ENCODE measurements at regions not wholly inside any gene's neighbourhood (a gene's known extent, or its start where the extent isn't known, plus 50 kb on each side); places are given as distances from the start of the nearest gene placed in this dataset.

DNA sequence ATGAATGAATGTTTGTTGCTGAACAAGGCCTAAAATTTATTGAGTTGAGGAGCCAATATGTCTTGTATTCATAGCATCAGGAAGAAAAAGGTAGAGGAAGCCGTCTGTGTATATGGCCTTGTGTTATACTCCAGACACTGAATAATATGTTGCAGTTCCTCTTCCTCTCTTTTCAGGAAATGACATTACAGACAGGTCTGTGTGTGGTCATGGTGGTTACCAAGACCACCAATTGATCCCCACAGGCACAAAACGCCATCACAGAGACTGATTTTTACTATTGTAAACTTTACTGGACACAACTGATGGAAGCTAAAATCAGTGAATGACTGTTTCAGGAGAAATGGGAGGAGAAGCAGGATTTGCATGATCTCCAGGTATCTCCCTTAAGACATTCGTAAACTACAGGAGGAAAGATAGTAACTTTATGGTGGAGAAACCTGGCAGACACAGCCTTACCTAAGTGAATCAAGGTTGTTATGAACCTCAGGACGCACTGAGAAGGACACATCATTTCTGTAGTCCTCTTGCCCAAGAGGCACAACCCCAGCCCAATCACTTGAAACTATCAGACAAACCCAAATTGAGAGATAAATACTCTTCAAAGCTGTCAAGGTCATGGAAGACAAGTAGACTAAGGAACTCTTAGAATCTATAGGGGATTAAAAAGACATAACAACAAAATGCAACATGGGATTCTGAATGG lies 334.1 kb upstream of the RGS6 start:
- DNase-seq (ENCODE audit: low read depth, low spot score), result no peak

- no peak for DNase-seq (ENCODE audit: low read depth, low spot score)
These were observed 331.9 kb upstream of the RGS6 start for GRCh38 chr14:71600309-71600708.

DNA sequence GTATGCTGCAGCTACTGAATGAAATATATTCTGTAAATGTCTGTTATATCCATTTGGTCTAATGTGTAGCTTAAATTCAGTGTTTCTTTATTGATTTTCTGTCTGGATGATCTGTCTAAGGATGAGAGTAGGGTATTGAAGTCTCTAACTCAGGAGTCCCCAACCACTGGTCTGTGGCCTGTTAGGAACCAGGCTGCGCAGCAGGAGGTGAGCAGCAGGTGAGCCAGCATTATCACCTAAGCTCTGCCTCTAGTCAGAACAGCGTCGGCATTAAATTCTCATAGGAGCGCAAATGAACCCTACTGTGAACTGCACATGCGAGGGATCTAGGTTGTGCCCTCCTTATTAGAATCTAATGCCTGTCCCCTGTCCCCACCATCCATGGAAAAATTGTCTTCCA lies 329.7 kb upstream of the RGS6 start:
- no peak for DNase-seq (ENCODE audit: low read depth, low spot score)

DNA sequence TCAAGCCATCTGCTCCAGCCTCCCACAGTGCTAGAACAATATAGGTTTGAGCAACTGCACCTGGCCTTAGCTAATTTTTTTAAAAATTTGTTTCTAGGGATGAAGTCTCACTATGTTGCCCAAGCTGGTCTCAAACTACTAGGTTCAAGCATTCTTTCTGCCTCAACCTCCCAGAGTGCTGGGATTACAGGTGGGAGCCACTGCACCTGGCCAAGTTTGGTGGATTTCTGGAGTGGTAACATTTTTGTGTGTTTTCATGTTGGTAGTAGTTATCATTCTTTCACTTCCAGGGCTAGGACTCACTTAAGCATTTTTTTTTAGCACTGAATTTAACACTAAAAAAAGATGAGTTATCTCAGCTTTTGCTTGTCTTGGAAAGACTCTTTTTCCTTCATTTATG lies 328.0 kb upstream of the RGS6 start:
- no peak for DNase-seq (ENCODE audit: low read depth, low spot score)

DNA sequence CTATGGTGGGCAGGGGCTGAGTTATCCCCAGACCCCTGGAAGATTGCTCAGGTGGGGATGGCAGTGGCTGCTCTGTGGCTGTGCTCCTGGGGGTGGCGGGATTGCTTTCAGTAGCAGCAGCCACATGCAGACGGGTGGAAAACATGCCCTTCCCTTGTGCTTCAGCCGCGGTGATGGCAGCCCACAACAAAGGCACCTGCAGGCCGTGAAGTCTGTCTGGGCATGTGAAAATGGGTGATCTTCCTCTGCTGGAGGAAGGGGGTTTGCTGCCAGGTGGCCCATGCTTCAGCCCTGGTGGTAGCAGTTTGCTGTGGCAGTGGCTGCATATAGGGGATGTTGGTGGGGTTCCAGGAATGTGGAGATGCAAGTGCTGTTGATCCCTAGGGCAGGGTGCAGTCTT lies 326.2 kb upstream of the RGS6 start:
- DNase-seq (ENCODE audit: low read depth, low spot score), result no peak

DNA sequence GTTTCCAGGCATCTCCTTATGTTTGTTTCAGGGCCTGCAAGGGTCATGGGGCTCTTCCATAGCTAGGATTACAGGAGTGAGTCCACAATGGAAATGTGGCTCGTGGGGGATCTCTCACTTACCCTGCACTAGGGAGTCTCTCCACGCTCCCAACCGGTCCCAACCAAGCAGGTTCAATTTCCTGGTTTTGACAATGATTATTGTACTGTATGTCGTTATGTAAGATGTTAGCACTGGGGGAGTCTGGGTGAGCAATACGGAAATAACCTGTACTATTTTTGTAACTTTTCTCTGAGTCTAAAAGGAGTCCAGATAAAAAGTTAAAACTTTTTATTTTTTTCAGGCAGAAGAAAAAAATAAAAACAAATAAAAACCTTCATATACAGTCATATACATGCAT lies 325.7 kb upstream of the RGS6 start:
- no peak for DNase-seq (ENCODE audit: low read depth, low spot score)

- DNase-seq (ENCODE audit: low read depth, low spot score), result no peak
These were observed 325.2 kb upstream of the RGS6 start for GRCh38 chr14:71607056-71607455.

GRCh38 chr14:71610149-71610548 lies 322.1 kb upstream of the RGS6 start:
- no peak for DNase-seq (ENCODE audit: low read depth, low spot score)

DNA sequence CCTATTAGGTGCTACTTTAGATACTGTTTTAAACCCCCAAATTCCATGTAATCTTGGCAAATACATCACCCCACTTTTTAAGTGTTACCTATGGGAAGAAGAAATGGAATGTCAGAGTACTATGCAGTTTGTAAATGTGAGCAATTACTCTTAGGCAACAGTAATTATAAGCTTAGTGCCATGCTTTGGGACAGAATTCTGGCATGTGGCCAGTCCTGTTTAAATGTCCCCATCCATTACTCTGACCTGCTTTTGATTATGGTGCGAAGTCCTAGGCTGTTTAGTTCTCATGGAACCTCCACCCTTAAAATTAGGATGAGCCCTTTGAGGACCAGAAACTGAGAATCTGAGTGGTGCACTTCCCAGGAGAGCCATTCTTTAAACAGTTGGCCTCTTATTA lies 321.4 kb upstream of the RGS6 start:
- no peak for DNase-seq (ENCODE audit: low read depth, low spot score)

DNA sequence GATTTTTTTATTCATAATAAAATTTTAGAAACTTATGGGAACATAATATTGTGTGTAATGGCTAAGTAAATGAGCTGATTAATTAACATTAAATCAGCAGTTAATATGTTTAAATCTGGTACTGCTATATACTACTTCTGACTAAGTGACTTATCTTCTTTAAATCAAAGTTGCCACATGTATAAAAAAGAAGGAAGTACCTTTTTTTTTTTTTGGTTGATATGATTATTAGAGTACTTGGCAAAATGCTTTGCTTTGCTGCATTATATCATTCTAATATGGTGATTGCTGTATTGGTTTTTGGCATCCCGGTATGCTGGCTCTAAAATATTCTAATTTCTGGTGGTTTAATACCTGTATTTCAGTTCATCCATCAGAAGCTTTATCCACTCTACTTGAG lies 319.1 kb upstream of the RGS6 start:
- DNase-seq (ENCODE audit: low read depth, low spot score), result no peak

- no peak for DNase-seq (ENCODE audit: low read depth, low spot score)
These were observed 316.2 kb upstream of the RGS6 start for GRCh38 chr14:71616013-71616412.

- DNase-seq (ENCODE audit: low read depth, low spot score), result no peak
These were observed 314.2 kb upstream of the RGS6 start for GRCh38 chr14:71618047-71618446.

DNA sequence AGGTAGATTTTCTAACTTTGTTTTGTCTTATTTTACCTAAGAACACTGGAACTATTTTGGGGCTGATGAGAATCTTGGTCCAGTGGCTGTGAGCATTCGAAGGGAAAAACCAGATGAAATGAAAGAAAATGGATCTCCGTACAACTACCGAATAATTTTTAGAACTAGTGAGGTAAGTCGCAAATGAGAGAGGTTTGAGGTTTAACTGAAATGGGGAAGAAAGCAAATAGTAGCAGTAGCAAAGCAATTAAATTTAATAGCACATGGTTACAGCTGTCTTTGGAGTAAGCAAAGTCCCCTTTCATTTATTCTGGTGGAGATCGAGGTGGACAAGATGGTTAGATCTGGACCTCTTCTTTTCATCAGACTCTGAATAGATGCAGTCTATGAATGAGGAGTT lies 313.5 kb upstream of the RGS6 start:
- no peak for DNase-seq (ENCODE audit: low read depth, low spot score)

GRCh38 chr14:71619472-71619871 lies 312.8 kb upstream of the RGS6 start:
- no peak for DNase-seq (ENCODE audit: low read depth, low spot score)

GRCh38 chr14:71620401-71620800 lies 311.8 kb upstream of the RGS6 start:
- no peak for DNase-seq (ENCODE audit: low read depth, low spot score)

GRCh38 chr14:71621276-71621675 lies 311.0 kb upstream of the RGS6 start:
- no peak for DNase-seq (ENCODE audit: low read depth, low spot score)

DNA sequence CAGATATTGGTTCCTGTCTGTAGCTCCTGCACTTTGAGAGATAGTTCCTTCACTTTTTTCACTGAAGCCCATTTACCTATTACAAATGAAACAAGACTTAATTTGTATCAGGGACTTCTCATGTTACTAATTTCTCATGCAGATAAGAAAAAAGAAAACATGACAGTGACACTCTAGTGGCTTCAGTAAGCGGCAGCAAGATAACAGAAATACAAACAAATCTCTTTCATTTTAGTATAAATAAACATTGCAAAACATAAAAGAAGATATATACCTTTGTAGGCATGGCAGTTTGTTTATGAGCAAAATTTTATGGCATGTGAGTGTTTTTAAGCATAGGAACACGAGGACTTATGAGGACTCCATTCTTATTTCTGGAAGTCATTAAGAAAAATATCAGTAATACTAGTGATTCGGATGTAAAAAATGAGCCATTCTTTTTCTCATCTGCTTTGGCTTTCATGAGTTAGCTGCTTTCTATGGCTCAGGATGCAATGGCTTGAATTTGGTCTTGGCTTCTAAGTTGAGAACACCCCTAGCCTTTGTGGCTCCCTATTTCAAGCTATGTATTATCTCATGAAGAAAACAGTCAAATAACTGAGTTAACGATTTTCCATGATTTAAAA lies 310.1 kb upstream of the RGS6 start:
- DNase-seq (ENCODE audit: low read depth, low spot score), result no peak

DNA sequence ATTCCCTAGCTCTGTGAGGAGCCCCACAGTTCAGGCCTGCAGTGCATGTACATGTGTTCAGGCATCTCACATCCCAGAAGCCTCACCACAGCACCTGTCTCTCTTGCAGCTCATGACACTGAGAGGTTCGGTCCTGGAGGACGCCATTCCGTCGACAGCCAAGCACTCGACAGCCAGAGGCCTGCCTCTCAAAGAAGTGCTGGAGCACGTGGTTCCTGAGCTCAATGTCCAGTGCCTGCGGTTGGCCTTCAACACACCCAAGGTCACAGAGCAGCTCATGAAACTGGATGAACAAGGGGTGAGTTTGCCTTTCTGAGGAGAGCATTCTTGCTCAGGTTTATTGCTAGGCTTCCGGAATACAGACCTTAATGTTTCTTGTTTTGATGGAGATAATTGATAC lies 308.3 kb upstream of the RGS6 start:
- DNase-seq (ENCODE audit: low read depth, low spot score), result no peak

- no peak for DNase-seq (ENCODE audit: low read depth, low spot score)
These were observed 307.1 kb upstream of the RGS6 start for GRCh38 chr14:71625175-71625574.

DNA sequence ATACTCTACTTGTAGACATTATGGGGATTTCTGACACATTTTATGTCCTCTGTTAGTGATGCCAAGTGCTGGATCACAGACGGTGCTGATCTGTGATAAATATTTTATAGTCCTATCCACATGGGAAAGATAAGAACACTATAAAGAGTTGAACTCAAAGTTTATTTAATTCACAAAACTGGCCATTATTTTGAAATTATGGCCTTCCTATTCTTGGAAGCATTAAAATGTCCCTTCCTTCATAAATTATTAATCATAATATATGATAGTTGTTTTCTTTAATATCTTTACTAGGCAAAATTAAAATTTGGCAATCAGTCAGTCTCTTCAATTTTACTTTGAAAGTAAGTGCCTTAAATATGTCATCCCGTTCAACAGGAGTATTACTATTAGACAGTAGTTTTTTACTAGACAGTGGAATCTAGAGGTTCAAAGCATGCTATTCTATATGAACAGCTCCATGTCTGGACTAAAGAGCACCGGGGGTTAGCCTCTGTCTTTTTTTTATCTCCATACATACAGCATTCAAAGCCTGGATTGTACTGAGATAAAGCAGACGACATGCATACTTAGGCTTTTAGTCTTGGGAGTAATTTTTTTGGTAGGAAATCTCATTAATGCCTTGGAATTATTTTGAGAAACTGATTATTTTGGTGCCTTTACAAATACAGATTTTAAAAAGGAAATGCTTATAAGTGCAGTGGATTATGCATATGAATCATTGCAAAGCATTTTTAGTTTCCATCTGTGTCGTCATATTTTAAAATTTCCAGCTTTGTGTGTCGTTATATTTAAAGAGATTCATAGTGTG lies 306.1 kb upstream of the RGS6 start:
- DNase-seq (ENCODE audit: low read depth, low spot score), result no peak

DNA sequence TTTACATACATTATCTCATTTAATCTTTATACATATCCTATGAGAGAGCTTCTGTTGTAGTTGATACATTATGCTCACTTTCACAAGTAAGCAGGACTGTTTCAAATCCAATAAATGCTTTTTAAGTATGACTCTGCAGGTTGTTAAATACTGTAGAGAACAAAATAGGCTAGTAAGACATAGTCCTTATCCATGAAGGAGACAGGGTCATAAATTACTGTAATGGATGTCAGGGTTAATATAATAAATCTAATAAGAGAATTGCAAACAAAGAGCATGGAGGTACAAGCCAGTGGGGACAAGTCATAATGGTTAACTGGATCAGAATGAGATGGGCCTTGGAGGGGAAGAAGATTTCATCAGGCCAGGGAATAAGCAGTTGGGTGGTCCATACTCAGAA lies 303.8 kb upstream of the RGS6 start:
- DNase-seq (ENCODE audit: low read depth, low spot score), result no peak

DNA sequence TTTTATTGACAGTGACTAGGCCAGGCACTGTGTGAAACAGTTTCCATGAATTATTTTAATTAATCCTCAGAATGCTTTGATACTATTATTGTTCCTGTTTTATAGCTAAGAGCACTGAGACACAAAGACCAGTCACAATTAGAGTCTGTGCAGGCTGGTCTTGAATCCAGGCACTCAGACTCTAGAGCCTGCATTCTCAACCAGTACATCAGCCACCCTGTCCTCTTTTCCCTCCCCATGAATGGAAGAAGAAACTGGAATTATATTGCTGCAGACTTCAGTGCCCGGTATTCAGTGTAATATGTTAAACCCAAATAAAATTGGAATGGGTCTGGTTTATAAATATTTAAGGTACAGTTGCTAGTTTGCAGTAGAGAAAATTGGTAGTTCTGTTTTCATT lies 303.0 kb upstream of the RGS6 start:
- no peak for DNase-seq (ENCODE audit: low read depth, low spot score)

Measured in iPS DF 19.7 (cell line).